SIG-M5 (cell line): ENCODE measurements at regions not wholly inside any gene's neighbourhood (a gene's known extent, or its start where the extent isn't known, plus 50 kb on each side); places are given as distances from the start of the nearest gene placed in this dataset.
"Not testable (repeated sequence)": the region's sequence is repeated elsewhere in the genome, so short reads cannot be mapped to it uniquely, and the experiment has no call there.

Experiments
- DNase-seq: peaks from one replicate; lab custom pipeline; 2025; lab: John Stamatoyannopoulos, UW

- DNase-seq: no peak
These were observed 63.6 kb upstream of the HGF start for GRCh38 chr7:81833401-81833800.

- no peak for DNase-seq
These were observed 62.0 kb upstream of the HGF start for GRCh38 chr7:81831883-81832282.

DNA sequence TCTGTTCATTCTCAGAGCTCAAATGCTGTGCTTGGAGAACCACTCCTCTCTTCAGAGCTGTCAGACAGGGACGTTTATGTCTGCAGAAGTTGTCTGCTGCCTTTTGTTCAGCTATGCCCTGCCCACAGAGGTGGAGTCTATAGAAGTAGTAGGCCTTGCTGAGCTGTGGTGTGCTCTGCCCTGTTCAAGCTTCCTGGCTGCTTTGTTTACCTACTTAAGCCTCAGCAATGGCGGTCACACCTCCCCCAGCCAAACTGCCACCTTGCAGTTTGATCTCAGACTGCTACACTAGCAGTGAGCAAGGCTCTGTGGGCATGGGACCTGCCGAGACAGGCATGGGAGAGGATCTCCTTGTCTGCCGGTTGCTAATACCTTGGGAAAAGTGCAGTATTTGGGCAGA lies 59.7 kb upstream of the HGF start:
- not testable (repeated sequence) for DNase-seq

- DNase-seq: no peak
These were observed 53.0 kb upstream of the HGF start for GRCh38 chr7:81822811-81823210.

- no peak for DNase-seq
These were observed 50.0 kb upstream of the HGF start for GRCh38 chr7:81819861-81820260.
